ENCODE measurements at regions not wholly inside any gene's neighbourhood (a gene's known extent, or its start where the extent isn't known, plus 50 kb on each side); places are given as distances from the start of the nearest gene placed in this dataset.
A peak's percentile ranks its signal among the peaks of the same experiment; 100 is the strongest.
"Not testable (repeated sequence)": the region's sequence is repeated elsewhere in the genome, so short reads cannot be mapped to it uniquely, and the experiment has no call there.

DNA sequence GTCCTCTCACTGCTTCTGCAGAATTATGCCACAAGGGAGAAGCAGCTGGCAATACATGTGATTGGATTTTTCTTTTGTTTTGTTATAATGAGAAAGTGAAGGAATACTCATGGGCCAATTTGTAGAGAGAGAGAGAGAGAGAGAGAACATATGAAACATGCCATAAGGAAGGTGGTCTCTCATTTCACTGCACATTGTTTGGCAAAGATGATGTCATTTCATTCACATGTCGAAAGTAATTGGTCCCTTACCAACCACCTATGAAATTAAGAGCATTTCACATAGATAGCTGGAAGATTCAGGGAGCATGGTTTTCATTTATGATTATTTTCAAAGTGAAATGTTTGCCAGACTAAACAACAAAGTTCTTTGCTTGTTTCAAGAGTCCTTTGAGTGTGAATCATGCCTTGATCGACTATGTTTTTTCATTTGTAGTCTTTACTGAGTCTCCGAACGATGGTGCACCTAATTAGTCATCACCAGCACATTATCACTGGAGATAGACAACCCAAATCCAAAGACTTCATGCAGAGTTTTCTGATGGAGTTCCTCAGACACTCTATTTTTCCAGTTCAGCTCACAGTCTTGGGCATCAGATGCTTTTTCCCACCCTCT lies 130.1 kb upstream of the ZEB1 start:
- DNase-seq: no peak

DNA sequence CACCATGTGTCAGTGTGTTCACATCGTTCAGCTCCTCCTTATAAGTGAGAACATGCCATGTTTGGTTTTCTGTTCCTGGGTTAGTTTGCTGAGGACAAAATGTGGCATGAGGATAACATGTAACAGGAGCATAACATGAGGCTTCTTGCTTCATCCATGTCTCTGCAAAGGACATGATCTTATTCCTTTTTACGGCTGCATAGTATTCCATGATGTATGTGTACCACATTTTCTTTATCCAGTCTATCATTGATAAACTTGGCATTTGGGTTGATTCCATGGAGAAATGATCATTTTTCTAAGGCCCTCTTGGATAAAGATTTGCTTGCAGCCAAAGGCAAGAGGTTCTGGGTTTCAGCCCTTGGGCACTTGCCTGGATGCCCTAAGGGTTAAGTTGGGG lies 128.5 kb upstream of the ZEB1 start:
- DNase-seq: no peak

DNA sequence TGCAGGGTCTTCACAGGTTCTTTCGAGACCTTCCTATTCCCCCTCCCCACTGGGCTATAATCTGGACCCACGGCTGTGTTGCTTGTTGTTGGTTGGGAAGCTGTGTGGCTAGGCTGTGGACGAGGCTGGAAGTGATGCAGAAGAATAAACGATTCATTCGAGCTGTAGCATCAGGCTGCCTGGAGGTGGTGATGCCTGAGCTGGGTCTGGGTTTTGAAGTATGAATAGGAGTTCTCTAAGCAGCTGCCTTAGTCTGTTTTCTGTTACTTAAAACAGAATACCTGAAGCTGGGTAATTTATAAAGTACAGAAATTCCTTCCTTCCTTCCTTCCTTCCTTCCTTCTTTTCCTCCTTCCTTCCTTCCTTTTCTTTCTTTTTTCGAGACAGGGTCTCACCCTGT lies 126.5 kb upstream of the ZEB1 start:
- no peak for DNase-seq

GRCh38 chr10:31194986-31195385 lies 124.0 kb upstream of the ZEB1 start:
- no peak for DNase-seq

- no peak for DNase-seq
These were observed 121.1 kb upstream of the ZEB1 start for GRCh38 chr10:31197886-31198285.

- DNase-seq: no peak
These were observed 114.9 kb upstream of the ZEB1 start for GRCh38 chr10:31204090-31204489.

GRCh38 chr10:31207636-31208035 lies 111.4 kb upstream of the ZEB1 start:
- no peak for DNase-seq

- peak in 1 of 14 donors; percentile 13 for DNase-seq
These were observed 109.5 kb upstream of the ZEB1 start for GRCh38 chr10:31209478-31209877.

DNA sequence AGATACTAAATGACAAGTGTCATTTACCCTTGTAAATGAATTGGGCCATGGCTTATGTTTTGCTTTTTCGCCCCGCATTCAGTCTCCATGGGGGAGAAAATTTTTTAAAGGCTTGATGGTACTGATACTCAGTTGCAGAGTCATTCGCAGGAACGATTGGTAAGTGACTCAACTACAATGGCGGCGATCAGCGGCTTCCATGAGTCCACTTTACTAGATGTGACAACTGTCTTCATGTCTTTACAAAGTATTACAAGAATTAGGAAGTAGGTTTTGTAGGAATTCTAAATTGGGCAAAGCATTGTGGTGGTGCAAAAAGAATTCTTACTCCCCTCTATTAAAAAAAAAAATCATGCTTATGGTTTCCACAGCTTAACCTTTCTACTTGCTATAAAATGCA lies 108.8 kb upstream of the ZEB1 start:
- DNase-seq: no peak

GRCh38 chr10:31213959-31214358 lies 105.1 kb upstream of the ZEB1 start:
- DNase-seq: no peak

GRCh38 chr10:31215052-31215451 lies 104.0 kb upstream of the ZEB1 start:
- no peak for DNase-seq

DNA sequence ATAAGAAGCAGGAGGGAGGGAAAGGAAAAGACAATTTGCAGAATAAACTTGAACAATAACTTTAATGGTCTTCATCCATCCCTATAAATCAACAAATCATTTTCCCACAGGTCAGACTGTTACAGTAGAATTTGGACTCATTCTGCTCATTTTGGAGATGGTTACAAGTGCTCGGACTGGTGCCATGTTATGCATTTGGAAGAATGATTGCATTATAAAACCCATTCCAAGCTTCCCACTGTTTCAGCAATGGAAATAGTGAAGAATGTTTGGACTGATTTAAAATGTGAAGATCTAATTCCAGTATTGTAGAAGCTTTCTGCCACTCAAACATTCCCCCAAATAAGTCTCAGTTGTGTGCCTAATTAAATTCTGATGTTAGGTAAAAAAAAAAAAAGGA lies 99.7 kb upstream of the ZEB1 start:
- DNase-seq: no peak

DNA sequence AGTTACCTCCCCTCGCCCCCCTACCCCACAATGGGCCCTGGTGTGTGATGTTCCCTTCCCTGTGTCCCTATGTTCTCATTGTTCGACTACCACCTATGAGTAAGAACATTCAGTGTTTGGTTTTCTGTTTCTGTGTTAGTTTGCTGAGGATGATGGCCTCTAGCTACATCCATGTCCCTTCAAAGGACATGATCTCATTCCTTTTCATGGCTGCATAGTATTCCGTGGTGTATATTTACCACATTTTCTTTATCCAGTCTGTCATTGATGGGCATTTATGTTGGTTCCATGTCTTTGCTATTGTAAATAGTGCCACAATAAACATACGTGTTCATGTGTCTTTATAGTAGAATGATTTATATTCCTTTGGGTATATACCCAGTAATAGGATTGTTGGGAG lies 90.2 kb upstream of the ZEB1 start:
- not testable (repeated sequence) for DNase-seq

GRCh38 chr10:31239961-31240360 lies 79.1 kb upstream of the ZEB1 start:
- no peak for DNase-seq

- DNase-seq: peak in 1 of 14 donors; percentile 12
These were observed 76.1 kb upstream of the ZEB1 start for GRCh38 chr10:31242902-31243301.

GRCh38 chr10:31251118-31251517 lies 67.9 kb upstream of the ZEB1 start:
- not testable (repeated sequence) for DNase-seq

GRCh38 chr10:31253237-31253636 lies 65.8 kb upstream of the ZEB1 start:
- no peak for DNase-seq

- no peak for DNase-seq
These were observed 57.3 kb upstream of the ZEB1 start for GRCh38 chr10:31261511-31262311.

DNA sequence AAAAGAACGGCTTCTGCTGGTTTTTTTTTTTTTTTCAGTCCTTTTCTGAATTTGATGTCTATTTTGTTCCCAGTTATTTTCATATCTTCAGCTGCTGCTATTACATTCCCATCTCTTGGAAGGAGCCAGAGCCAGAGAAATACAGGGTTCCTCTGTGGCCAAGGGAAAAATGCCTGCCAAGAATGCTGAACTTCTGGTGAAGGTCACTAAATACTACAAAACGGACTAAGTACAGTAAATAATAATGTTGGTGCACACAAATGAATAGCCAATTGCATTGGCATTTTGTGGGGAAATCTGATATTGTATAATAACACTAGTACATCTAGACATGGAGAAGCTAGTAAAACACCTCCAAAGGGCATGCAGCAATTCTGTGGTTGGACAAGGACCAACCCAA lies 56.3 kb upstream of the ZEB1 start:
- no peak for DNase-seq

DNA sequence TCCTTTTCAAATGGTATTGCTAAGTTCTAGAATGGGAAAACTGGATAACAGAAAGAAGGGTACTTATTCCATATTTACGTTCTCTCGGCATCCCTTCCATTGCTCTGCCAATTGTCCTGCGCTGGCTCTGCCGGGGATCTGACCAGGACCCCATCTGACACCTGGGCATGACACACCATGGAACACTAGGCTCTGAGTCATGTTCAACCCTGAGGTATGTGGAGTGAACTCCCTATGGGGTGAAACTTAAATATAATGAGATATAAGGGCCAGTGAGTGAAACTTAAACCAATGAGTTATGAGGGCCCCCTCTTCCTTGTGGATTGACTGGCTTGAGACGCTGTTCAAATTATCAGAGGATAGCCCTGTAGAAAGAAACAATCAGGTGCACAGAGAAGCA lies 55.1 kb upstream of the ZEB1 start:
- no peak for DNase-seq

- DNase-seq: no peak
These were observed 50.3 kb upstream of the ZEB1 start for GRCh38 chr10:31268444-31269303.

Data from C1 segment of cervical spinal cord (tissue), 14 donors.